ENCODE measurements at regions not wholly inside any gene's neighbourhood (a gene's known extent, or its start where the extent isn't known, plus 50 kb on each side); places are given as distances from the start of the nearest gene placed in this dataset.

- peak; percentile 16 for DNase-seq (ENCODE audit: low spot score)
- in situ Hi-C loops (cut with HindIII; ENCODE audit: low sequenced_read_pairs): no loop called here
Measured at GRCh38 chr11:115054570-115055538, 376.5 kb downstream of the NXPE2 start.

DNA sequence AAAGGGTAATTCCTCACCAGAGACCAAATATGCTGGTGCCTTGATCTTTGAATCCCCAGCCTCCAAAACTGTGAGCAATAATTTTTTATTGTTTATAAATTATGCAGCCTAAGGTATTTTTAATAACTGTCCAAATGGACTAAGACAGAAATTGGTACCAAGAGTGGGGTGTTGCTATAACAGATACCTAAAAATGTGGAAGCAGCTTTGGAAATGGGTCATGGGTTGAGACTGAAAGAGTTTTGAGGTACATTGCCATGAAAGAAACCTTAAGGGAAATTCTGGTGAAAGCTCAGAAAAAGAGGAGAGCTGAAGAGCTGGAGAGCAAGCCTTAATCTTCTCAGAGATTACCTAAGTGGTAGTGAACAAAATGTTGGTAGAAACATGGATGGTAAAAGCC is 378.2 kb downstream of the NXPE2 start:
- in situ Hi-C loops (cut with HindIII; ENCODE audit: low sequenced_read_pairs): no loop called here
- DNase-seq (ENCODE audit: low spot score): no peak

- in situ Hi-C loops (cut with HindIII; ENCODE audit: low sequenced_read_pairs): no loop called here
- no peak for DNase-seq (ENCODE audit: low spot score)
Measured at GRCh38 chr11:115060840-115061239, 382.5 kb downstream of the NXPE2 start.

DNA sequence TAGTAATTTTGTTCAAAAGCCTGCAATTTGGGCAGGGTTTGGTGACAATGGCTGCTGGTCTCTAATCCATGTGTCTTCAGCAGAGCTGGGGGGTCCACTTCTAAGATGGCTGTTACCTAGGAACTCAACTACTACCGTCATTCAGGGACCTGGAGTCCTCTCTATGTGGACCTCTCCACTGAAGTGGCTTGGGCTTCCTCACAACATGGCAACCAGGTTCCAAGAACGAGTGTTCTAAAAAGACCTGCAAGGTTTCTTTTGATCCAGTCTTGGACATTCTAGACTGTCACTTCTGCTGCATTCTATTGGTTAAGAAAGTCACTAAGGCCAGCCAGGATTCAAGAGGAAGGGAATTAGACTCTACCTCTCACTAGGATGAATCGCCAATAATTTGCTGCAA is 387.0 kb downstream of the NXPE2 start:
- in situ Hi-C loops (cut with HindIII; ENCODE audit: low sequenced_read_pairs): no loop called here
- DNase-seq (ENCODE audit: low spot score): no peak

- in situ Hi-C loops (cut with HindIII; ENCODE audit: low sequenced_read_pairs): no loop called here
- DNase-seq (ENCODE audit: low spot score): no peak
Measured at GRCh38 chr11:115065830-115066664, 387.7 kb downstream of the NXPE2 start.

- in situ Hi-C loops (cut with HindIII; ENCODE audit: low sequenced_read_pairs): no loop called here
- no peak for DNase-seq (ENCODE audit: low spot score)
Measured at GRCh38 chr11:115067471-115067870, 389.1 kb downstream of the NXPE2 start.

- no peak for DNase-seq (ENCODE audit: low spot score)
- in situ Hi-C loops (cut with HindIII; ENCODE audit: low sequenced_read_pairs): no loop called here
Measured at GRCh38 chr11:115067900-115068530, 389.7 kb downstream of the NXPE2 start.

DNA sequence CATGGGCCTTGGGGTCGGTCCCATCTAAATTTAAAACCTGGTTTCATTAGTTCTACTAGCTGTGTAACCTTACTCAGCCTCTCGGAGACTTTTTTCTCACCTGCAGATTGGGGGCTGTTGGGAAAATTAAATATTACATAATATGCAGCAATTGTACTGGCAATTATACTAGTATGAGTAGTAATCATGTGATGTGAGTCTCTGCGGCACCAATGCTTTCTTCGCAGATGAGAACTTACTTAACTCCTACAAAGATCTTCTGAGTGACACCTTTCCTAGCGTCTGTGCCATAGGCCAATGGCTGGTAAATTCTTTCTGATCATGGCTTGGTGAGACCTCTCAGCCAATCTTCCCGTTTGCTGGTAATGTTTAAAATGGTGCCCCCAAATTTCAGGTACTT is 391.3 kb downstream of the NXPE2 start:
- in situ Hi-C loops (cut with HindIII; ENCODE audit: low sequenced_read_pairs): no loop called here
- no peak for DNase-seq (ENCODE audit: low spot score)

DNA sequence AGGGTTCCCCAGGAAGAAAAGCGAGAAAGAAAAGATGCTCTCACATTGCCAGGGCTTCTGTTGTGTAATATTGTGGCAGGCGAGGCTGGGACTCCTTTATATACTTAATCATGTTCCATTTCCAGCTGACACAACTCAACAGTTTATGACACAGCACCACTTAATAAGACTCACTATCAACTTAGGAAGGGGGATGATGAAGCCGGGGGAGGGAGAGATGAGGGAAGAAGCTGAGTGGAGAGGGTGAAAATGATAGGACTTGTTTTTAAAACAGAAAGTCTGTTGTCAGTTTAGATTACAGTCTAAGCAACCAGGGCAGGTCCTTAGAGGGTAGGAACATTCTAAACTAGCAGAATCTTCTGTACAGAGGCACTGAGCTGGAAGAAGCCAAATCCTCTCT is 397.0 kb downstream of the NXPE2 start:
- in situ Hi-C loops (cut with HindIII; ENCODE audit: low sequenced_read_pairs): no loop called here

GRCh38 chr11:115077740-115078139 is 399.4 kb downstream of the NXPE2 start:
- in situ Hi-C loops (cut with HindIII; ENCODE audit: low sequenced_read_pairs): no loop called here
- DNase-seq (ENCODE audit: low spot score): no peak

More for the DNA sequence above, 397.0 kb downstream of the NXPE2 start:
- DNase-seq (ENCODE audit: low spot score): no peak

DNA sequence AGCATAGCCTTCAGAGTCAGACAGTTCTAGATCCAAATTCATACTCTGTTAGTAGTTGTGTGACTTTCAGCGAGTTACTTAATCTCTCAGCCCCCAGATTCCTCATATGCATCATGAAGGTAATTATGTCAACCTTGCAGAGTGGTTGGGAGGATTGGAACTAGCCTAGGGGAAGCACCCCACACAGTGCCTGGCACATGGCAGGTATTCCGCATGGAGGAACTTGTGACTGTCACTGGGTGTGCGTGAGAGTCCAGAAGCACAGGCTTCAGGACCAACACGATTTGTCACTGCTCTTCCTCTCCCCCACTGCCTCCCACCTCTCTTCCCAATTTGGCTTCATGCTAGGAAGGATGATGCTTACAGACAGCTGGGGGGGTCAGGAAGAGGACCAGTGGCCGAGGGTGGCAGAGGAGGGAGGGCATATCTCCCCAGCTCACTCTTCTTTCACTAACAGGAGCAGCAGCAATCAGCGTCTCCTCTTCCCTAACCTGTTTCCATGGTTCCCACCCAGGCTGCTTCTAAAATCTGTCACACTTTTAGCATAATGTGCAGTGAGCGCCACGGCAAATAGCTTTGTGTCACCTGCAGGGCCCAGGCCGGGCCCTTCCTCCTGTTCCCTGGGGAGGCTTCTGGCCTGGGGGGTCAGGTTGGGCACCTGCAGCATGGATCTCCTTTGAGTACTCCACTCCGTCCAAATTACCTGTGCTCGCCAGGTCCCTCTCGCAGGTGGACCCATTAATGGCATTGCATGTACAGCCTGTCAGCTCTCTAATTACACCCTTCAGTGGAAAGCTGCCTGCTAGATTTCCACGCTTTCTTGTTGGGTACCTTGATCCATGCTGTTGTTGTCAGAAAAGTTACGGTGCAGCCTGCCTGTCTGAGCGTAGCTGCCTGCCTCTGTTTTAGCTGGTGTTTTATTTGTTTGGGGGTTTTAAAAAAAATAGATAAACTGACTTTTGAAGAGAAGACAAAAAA is 400.4 kb downstream of the NXPE2 start:
- in situ Hi-C loops (cut with HindIII; ENCODE audit: low sequenced_read_pairs): no loop called here
- no peak for DNase-seq (ENCODE audit: low spot score)

GRCh38 chr11:115080923-115081680 is 402.8 kb downstream of the NXPE2 start:
- in situ Hi-C loops (cut with HindIII; ENCODE audit: low sequenced_read_pairs): no loop called here
- DNase-seq (ENCODE audit: low spot score): no peak

DNA sequence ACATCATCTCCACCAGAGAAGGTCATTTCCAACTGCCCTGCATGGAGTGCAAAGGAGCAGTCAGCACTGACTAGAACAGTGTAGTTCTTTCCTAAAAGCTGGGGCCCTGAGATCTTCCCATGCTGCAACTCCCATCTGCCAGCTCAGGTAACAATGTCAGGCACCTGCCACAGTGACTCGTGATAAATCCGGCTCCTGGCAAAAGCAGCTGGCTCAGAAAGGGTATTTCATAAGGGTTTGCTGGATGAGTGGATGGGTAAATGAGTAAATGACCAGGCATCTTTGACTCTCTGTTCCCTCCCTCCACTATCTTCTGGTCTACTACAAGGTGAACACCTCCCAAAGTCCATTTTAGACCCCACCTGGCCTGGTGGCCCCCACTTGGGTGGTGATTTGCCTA is 403.6 kb downstream of the NXPE2 start:
- no peak for DNase-seq (ENCODE audit: low spot score)
- in situ Hi-C loops (cut with HindIII; ENCODE audit: low sequenced_read_pairs): no loop called here

- in situ Hi-C loops (cut with HindIII; ENCODE audit: low sequenced_read_pairs): no loop called here
- no peak for DNase-seq (ENCODE audit: low spot score)
Measured at GRCh38 chr11:115083144-115083806, 404.9 kb downstream of the NXPE2 start.

GRCh38 chr11:115084231-115084630 is 405.9 kb downstream of the NXPE2 start:
- in situ Hi-C loops (cut with HindIII; ENCODE audit: low sequenced_read_pairs): no loop called here
- no peak for DNase-seq (ENCODE audit: low spot score)

DNA sequence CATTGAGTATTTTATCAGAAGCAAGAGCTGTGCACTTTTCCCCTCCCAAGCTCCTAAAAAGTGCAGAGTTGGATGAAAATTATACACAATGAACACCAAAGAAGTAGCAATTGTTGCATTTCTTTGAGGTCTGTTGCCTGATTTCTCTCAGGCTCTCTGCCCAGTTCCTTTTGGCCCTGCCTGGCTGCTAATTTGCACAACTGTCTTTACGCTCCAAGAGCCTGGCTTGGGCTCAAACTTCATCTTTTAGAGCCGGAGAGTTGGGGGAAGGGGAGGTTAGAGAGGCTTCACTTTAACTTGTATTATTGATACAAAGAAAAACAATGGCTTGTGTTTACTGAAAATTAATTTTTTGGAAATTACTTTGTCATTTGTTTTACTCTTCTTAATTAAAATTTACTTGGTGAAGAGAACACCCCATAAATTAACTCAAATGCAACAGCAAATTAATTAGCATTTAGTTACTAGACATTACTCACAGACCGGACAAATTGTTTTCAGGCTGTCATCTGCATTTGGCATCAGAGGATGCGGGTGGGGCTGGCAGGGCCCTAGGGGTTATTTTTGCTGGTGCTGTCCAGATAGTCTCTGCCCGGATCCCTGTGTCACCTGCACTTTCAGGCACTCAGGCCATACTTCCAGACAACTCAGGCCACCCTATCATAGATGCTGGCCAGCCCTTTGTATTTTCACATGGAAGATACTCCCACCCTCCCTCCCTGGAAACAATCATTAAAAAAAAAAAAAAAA is 407.3 kb downstream of the NXPE2 start:
- in situ Hi-C loops (cut with HindIII; ENCODE audit: low sequenced_read_pairs): no loop called here

DNA sequence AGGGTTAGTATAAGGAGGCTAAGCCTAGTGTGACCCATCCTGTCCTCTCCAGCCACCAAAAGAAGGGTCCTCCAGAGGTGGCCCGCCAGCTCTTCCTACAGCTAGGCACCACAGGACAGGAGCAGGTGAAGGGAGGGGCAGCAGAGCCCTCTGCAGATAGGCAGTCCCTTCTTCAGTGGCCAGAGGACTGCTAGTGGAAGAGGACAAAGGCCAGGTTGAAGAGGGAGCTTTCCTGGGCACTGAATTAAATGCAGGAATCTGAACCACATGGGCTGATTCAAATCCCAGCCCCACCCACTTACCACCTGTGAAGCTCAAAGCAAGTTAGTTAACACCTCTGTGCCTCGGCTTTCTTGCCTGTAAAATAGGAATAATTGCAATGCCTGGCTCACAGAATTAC is 409.5 kb downstream of the NXPE2 start:
- no peak for DNase-seq (ENCODE audit: low spot score)
- in situ Hi-C loops (cut with HindIII; ENCODE audit: low sequenced_read_pairs): no loop called here

More for the DNA sequence above, 407.3 kb downstream of the NXPE2 start:
- DNase-seq (ENCODE audit: low spot score): peak; percentile 79

Data from G401 (cell line).